NCI-H748 treated with DMSO at 0.1 percent for 48 hours (cell line): ENCODE measurements at regions not wholly inside any gene's neighbourhood (a gene's known extent, or its start where the extent isn't known, plus 50 kb on each side); places are given as distances from the start of the nearest gene placed in this dataset.

Experiments
- DNase-seq: peaks from one replicate; lab custom pipeline; 2025; lab: John Stamatoyannopoulos, UW

DNA sequence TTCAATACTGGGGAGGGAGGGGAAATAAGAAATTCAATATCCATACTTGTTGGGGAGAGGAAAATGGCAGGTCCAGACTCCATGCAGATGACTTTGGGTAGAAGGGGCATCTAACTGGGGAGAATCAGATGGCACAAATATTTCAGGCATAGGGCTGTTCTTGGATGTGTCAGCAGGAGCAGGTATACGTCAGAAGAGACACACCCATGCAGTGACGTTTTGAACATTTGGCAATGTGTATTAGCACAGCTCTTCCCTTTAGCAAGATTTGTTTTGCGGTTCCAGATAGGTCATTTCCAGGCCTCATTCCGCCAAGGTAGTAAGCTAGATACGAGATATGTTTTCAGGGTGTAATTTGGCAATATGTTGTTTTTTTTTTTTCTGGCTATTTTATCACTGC, 187.2 kb upstream of the CDH10 start:
- no peak for DNase-seq

DNA sequence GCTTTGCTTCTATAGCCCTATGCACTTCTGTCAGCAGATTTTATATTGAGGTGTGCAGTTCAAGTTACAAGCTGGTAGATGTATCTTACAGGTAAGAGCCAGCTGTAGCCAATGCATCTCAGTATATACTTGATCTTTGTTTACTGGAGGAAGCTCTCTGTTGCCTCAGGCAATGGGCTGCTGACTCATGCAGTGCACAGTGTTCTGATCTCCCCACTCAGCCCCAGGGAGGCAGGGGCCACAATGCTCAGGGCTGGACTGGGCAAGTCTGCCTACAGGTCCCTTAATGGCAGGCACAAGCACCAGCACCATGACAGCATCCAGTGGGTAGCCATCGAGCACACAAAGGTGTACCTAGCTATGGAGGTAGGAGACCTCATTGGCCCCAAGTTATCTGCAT, 178.8 kb upstream of the CDH10 start:
- DNase-seq = no peak

DNA sequence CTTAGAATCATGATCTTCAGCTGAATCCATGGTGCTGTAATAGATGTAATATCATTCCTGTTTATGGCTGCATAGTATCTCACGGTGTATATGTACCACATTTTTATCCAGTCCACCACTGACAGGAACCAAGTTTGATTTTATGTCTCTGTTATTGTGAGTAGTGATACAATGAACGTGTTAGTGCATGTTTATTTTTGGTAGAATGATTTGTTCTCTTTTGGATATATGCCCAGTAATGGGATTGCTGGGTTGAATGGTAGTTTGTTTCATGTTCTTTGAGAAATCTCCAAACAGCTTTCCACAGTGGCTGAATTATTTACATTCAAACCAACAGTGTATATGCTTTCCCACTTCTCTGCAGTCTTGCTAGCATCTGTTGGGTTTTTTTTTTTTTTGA, 175.1 kb upstream of the CDH10 start:
- peak; percentile 64 for DNase-seq

DNA sequence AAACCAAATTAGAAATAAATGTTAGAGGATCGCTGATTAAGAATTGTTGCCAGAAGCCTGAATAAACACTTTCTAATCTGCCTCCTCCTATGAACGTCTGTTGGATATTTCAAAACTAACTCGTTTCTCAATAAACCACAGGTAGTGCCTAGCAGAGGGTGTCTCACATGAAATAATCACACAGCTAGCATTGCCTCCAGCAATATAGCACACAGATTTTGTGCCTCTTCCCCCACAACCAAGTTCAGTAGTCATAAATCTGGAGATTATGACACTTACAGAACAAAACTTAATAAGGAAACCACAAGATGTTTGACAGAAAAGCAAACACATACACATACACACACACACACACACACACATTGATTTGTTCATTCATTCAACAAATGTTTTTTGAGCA, 173.2 kb upstream of the CDH10 start:
- no peak for DNase-seq

DNA sequence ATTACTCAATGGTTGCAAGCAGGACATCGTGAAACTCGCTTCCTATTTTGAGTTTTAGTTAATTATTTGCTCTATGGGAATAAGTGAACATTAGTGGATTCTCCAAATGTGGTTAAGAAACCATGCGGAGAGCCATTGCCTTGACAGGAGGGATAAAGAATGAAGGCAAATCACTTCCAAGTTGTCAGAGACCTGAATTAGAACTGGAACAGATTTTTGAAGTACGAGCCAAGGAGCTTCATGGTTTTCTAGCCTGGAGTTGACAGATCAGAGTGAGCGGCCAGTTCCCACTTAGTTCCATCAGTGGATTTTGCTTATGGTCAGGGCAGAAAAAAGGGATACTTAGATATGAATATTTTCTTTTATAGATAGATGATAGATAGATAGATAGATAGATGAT, 171.4 kb upstream of the CDH10 start:
- DNase-seq = no peak

DNA sequence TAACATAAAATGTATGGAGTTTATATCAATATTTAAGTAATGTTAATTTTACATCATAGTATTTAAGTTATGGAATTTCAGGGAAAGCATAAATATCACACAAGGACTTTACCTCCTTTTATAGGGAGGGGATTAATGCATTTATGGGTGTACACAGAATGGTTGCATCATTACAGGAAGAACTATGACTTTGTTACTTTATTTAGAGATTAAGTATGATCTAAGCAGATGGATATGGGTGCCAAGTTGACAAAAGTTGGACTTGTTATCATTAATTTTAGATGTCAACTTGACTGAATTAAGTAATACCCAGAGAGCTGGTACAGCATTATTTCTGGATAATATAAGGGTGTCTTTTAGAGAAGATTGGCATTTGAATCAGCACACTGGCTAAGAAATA, 160.5 kb upstream of the CDH10 start:
- DNase-seq = no peak

DNA sequence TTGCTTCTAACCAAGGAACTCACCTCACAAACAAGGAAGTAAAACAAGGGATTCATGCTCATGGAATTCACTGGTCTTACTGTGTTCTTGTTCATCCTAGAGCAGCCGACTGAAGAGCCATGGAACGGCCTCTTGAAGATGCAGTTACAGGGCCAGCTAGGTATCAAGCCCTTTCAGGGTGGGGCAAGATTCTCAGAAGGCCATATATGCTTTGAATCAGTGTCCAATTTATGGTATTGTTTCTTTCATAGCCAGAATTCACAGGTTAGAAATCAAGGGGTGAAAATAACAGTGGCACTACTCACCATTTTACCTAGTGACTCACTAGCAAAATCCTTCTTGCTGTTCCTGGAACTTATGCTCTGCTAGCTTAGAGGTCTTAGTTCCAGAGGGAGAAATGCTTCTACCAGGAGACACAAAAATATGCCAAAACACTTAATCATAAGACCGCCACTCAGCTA, 159.5 kb upstream of the CDH10 start:
- no peak for DNase-seq

DNA sequence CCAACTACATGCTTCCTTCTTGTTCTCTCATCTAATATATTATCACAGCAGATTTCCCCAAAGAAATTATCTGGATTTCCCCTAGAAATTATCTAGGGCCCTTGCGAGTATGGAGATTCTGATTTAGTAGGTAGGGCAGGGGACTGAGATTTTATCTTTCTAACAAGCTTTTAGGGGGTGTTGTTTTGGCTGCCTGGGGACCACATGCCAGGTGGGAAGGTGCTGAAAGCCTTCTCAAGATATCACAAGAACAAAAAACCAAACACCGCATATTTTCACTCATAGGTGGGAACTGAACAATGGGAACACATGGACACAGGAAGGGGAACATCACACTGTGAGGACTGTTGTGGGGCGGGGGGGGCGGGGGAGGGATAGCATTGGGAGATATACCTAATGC, 146.5 kb upstream of the CDH10 start:
- DNase-seq = no peak

DNA sequence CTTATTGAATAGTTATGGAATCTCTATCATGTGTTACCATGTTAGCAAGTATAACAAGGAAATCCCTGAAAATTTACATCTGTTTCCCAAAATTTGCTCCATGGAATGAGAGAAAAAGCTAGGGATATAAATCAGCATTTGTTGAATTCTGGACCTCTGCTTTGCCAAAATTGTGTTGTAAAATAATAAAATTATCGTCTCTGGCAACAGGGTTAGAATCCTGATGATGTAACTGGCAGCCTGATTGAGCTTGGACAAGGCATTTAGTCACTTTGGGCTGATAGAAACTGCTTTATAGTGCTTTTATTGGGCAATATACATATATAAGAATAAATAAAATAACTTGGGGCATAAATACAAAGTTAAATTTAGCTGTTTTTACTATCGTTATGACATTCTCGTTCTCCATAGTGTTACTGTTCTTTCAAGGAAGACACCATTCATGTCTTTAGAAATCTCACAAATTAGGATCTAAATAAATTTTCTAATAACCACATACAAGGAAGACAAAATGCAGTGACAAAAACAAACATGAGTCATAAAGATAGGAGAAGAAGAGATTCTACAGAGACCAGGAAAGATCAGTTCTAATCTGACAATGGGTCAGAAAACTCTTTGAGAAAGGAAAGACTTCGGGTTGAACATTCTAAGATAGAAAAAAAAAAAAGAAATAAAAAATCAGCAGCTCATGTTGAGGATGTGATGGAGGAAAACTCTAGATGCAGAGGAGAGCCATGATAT, 145.0 kb upstream of the CDH10 start:
- DNase-seq = no peak

DNA sequence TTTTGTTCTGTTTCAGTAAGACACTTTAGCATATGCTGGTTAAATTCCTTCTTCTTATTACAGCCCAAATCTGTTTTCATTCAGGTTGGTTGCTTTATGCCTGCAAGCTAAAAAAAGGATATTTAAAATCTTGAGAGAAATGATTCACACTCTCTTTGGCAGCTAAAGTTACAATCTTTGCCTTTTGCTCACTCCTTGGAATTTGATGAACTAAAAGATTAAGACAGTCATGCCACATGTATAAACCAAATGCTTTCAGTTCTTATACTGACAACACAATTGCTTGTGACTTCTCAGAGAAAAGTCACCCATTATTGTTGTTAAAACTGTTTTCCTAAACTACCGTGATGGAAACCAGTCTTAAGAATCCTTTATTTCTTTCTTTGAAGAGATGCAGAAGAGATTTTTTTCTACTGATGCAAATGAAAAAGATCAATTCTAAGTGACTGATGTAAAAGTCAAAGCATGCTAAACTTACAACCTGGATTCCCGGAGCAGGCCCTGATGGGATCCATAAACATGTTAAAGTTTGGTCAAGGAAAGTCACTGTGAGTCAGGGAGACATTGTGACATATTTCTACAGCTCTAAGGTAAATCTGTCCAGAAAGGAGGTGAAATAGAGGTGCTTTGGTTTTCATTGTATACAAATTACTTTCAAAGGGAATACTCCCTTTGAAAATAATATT, 144.2 kb upstream of the CDH10 start:
- DNase-seq = no peak

DNA sequence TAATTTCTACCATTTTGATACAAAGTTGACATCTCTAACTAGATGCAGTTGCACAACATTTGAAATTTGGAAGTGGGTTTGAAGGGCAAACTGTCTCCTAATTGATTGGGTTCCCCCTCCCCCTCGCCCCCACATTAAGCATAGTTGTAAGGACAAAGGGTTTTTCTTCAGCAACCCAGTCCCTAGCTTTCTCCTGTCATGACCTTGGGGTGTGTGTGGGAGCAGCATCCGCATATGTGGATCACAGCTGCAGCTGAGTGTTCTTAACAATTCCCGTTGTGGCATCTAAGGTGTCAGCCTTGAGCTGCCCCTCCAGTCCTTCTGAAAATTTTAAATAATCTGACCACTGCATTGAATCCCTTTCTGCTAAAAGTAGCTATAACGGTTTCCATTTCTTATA, 141.3 kb upstream of the CDH10 start:
- DNase-seq = no peak

DNA sequence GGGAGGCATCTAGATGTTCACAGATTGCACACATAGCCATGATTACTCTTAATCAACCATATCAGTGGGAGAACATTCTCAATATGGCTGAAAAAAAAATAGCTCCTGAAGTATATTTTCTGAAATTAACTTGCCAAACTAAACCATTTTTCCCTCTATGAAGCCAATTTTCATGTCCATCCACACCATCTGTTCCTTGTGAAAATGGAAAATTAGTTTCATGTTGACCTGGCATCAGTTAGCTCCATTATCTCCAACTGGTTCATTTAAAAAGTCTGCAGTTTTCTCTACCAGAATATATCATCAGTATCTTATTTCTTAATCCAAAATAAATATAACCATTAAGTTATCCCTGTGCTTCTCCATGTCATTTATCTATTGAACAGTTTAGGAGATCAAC, 138.8 kb upstream of the CDH10 start:
- no peak for DNase-seq

DNA sequence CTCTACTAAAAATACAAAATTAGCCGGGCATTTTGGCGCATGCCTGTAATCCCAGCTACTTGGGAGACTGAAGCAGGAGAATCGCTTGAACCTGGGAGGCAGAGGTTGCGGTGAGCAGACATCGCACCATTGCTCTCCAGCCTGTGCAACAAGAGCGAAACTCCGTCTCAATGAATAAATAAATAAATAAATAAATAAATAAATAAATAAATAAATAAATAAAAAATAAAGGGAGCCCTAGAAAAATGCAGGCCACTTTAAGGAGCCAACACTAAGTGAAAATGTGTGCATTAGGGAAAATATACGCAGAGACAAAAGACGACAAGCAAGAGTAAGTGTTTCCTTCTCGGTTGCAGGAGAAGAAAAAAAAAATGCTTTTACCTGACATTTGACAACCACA, 132.6 kb upstream of the CDH10 start:
- no peak for DNase-seq

DNA sequence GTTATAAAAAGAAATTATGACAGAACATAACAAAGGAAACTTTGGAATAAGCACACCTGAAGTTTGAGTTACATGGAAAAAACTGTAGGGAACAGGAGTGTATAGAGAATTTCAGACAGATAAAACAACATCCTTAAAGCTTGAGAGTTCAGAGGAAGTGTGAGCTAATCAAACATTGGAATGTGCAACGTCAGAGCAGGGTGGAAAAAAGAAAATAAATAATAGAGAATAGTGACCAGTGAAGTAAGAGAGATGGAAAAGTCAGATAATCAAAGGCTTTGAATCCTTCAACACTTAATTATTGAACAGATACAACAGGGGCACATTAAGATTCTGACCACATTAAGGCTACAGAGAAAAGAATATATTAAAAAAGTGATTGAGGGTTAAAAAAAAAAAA, 128.5 kb upstream of the CDH10 start:
- DNase-seq = no peak

DNA sequence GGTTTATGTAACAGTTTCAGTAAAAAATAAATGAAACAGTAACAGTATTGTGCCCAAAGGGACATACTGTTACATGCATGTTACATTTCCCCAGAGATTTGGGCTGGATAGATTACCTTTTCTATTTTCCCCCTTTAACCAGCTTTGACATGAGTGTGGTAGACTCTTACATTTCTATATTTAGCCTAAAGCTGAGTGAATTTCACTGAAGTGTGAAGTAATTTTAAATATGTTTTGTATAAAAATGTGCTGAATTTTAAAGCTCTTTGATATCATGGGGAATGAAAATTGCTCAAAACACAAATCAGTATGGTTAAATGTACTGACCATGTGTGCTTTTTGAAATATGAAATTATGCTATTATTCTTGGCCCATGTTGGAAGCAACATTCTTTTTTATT, 122.3 kb upstream of the CDH10 start:
- no peak for DNase-seq

DNA sequence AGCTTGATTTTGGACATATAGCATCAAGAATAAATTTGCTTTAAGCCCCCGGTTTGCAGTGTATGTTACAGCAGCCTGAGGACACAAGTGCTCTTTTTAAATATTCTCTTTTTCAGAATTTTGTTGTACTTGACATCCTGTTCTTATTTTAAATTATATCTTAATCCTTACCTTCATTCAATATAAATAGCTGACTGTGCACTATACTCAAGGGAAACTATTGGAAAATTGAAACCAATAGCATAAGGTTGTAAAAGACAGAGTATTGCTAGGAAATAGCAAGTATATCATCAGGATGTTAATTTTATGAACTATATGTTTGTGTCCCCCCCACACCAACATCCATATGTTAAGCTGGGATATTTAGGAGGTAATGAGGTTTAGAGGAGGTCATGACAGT, 120.4 kb upstream of the CDH10 start:
- no peak for DNase-seq

DNA sequence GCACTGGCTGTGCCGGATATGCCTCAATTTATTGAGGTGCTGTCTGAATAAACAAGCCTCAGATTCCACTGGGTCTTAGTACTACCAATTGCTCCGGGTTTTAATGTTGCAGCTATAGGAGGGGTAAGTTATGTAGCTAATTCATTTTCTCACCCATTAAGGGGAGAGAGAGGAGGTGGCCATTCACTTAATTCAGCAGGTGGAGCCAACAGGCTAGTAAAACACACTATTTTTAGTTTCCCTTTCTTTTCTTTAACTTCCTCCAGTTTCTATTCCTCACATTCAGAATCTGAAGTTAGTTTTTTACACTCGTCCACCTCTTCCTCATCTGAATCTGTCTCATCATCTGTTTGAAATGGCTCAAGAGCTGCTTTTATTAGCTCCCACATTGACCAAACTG, 105.6 kb upstream of the CDH10 start:
- DNase-seq = peak; percentile 24

DNA sequence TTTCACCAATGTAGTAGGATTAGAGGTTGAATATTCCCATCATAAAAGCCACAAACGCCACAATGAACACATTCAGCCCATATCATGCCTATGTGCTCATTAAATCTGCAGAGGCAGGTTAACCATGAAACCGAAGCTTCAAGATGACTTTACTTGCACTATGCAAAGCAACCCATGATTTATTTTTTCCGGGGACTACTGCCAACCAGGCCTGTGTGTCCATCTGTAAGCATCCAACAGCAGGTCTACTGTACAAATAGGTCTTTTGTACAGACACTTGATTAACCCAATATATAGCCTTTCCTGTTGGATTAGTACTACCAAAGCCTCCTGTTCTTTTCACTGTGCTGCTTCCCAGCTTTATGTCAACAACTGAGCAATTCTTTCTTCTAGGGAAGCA, 104.9 kb upstream of the CDH10 start:
- DNase-seq = no peak

DNA sequence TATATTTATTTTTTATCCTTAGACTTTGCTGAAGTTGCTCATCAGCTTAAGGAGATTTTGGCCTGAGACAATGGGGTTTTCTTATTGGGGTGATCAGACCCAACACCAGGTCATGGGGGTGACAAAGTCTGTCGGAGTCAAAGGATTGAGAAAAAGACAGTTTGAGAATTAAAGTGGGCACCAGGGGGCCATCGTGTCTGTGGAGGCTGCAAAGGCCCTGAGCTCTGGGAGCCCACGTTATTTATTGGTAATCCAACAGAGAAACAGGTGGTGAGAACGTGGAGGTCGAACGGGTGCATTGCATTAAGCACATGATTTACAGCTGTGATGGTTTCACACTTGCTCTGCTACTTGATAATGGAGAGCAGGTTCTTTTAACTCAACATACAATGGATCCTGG, 102.5 kb upstream of the CDH10 start:
- no peak for DNase-seq

DNA sequence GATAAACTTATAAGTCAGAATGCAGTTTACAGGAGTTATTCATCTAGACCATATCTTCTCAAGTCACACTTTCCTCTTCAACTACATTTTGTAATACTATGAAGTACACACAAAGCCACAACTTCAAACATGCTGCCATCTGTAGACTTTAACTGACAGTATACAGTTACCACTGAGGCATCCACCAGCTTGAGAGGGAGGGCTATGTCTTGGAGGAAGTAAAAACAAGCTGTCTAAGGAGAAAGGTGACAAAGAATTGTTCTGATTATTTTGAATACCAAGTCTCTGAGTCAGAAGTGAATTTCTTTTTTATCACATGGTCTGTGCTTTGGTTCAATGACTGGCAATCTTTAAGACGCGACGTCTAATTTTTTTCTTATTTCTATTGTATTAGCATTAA, 97.6 kb upstream of the CDH10 start:
- no peak for DNase-seq

DNA sequence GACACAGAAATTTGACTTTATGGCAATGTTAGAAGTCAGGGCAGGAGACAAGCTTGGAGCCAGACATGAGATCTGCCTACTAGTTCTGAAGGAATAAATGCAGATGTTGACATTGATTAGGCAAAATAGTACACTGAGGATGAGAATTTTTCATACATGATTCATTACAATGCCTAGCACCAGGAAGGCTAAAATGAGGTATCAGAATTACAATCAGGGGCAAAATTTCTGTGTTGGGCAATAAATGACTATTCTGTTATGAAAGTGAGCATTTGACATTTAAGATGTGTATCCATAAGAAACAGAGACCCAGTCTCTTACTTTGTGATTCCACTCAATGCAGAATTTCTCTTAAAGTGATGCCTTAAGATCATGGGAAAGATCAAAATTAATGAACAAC, 92.4 kb upstream of the CDH10 start:
- no peak for DNase-seq

DNA sequence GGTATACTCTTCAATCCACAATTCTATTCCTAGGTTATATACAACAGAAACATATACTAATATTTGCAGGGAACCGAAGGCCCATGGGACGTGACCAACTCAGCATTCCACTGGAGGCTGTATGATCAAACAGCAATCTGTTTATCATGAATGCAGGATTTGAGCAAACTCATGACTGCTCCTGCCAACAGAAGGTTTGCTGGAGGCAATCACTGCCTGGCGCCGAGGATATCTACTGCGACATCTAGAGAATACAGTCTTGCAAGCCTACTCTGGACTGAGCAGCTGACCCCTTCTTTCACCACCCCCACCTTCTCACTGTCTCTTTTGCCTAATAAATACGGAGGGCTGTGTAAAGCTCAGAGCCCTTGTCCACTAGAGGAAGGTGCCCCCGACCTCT, 90.5 kb upstream of the CDH10 start:
- no peak for DNase-seq

DNA sequence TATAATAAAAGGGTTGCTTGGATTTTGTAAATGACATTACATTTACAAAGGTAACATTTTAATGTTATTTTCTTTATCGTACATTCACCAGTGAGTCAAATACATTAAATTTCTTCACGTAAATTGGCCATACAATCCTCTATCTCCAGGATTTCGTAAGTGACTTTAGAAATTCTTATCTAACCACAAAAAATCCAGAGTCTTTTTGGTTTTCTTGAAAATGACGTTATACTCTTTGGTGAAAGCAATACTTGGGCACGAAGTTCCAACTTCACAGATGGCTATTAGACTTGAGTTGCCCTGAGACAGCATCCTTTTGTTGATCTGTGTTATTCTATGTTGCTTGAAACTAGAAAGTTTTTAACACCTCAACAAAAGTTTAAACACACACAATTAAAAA, 87.4 kb upstream of the CDH10 start:
- DNase-seq = no peak

DNA sequence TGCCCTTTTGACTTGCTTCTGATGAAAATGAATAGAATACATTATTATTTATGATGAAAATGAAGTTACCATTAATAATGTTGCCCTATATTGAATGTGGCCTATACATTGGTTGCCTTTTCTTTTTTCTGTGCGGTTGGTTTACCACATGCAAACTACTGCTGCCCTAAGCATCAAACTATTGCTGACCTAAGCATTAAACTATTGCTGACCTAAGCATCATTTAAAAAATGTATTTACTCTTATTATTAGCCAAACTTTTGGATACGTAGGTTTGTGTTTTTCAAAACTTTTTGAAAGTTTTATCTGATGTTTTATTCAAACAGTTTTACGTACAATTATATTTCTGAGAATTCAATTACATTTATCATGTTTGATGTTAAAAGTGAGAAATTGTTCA, 76.0 kb upstream of the CDH10 start:
- no peak for DNase-seq
